GM23338 (cell line): ENCODE measurements at regions not wholly inside any gene's neighbourhood (a gene's known extent, or its start where the extent isn't known, plus 50 kb on each side); places are given as distances from the start of the nearest gene placed in this dataset.

Source experiments
- ATAC-seq: fragments of 200-7000 bp; cut with Tn5 transposase; 3 replicates; pipeline ENCODE4 v1.9.1; 2020
- DNase-seq: peaks from one replicate; pipeline ENCODE4 v3.0.0-alpha.2; 2015; ENCODE audit warnings: low spot score
- H2AFZ ChIP-seq: fragments of 200-600 bp; sonication (generic); 2 replicates; pipeline ENCODE4 v1.8.0; 2016; ENCODE audit warnings: antibody characterized with exemption, mild to moderate bottlenecking, moderate library complexity
- H3F3A ChIP-seq: fragments of 200-600 bp; sonication (generic); replicated peaks from 2 replicates; pipeline ENCODE4 v1.8.0; 2017; ENCODE audit warnings: antibody characterized with exemption, mixed run types, low read depth
- H3K27ac ChIP-seq: fragments of 200-600 bp; sonication (generic); 2 replicates; pipeline ENCODE4 v1.6.1; 2016; ENCODE audit warnings: low read depth
- H3K27me3 ChIP-seq: fragments of 200-600 bp; sonication (generic); 2 replicates; pipeline ENCODE4 v1.8.0; 2016; ENCODE audit warnings: mild to moderate bottlenecking, mixed run types, moderate library complexity; ENCODE audit not compliant: insufficient read depth
- H3K36me3 ChIP-seq: fragments of 200-600 bp; sonication (generic); 2 replicates; pipeline ENCODE4 v1.8.0; 2016; ENCODE audit warnings: mild to moderate bottlenecking; ENCODE audit not compliant: insufficient read depth
- H3K4me1 ChIP-seq: fragments of 200-600 bp; sonication (generic); 2 replicates; pipeline ENCODE4 v1.8.0; 2016; ENCODE audit warnings: mild to moderate bottlenecking, moderate library complexity; ENCODE audit not compliant: insufficient read depth
- H3K4me2 ChIP-seq: fragments of 200-600 bp; sonication (generic); 2 replicates; pipeline ENCODE4 v1.7.1; 2017; ENCODE audit warnings: mixed run types
- H3K4me3 ChIP-seq: fragments of 200-600 bp; sonication (generic); 2 replicates; pipeline ENCODE4 v1.6.1; 2016; ENCODE audit warnings: mixed run types
- H3K79me2 ChIP-seq: fragments of 200-600 bp; sonication (generic); replicated peaks from 2 replicates; pipeline ENCODE4 v1.8.0; 2017; ENCODE audit warnings: mild to moderate bottlenecking; ENCODE audit not compliant: insufficient read depth
- H3K9me2 ChIP-seq: fragments of 200-600 bp; sonication (generic); 2 replicates; pipeline ENCODE4 v1.8.0; 2017; ENCODE audit not compliant: insufficient read depth
- H4K20me1 ChIP-seq: fragments of 200-600 bp; sonication (generic); replicated peaks from 2 replicates; pipeline ENCODE4 v1.8.0; 2017; ENCODE audit warnings: mild to moderate bottlenecking; ENCODE audit not compliant: insufficient read depth
- H3K27ac Mint-ChIP-seq: 2 replicates; pipeline ENCODE4 v1.8.0; 2020; ENCODE audit warnings: inconsistent platforms, mild to moderate bottlenecking, moderate library complexity, mixed read lengths
- H3K27me3 Mint-ChIP-seq: 3 replicates; pipeline ENCODE4 v1.8.0; 2022; ENCODE audit warnings: low read depth, mild to moderate bottlenecking, moderate library complexity, mixed read lengths, inconsistent platforms; ENCODE audit not compliant: insufficient read depth, poor library complexity
- H3K36me3 Mint-ChIP-seq: 3 replicates; pipeline ENCODE4 v1.8.0; 2021; ENCODE audit warnings: low read depth, mild to moderate bottlenecking, inconsistent platforms, moderate library complexity, mixed read lengths
- H3K4me1 Mint-ChIP-seq: 3 replicates; pipeline ENCODE4 v1.8.0; 2020; ENCODE audit warnings: mild to moderate bottlenecking, inconsistent platforms, mixed read lengths
- H3K4me3 Mint-ChIP-seq: 3 replicates; pipeline ENCODE4 v1.8.0; 2021; ENCODE audit warnings: moderate library complexity, mild to moderate bottlenecking, inconsistent platforms, mixed read lengths
- H3K9me3 Mint-ChIP-seq: 3 replicates; pipeline ENCODE4 v1.8.0; 2020; ENCODE audit warnings: moderate library complexity, mild to moderate bottlenecking, inconsistent platforms, mixed read lengths
- CREB1 ChIP-seq: fragments of 250-450 bp; sonication (Bioruptor Pico); IDR thresholded peaks from 2 replicates; pipeline ENCODE4 v1.5.0; 2020; ENCODE audit warnings: low read depth, mild to moderate bottlenecking, moderate library complexity
- CTCF ChIP-seq, 2 experiments: fragments of 200-600 bp in 1 of 2; sonication (generic) in 1 of 2; conservative IDR thresholded peaks; 2 replicates each; pipeline versions ENCODE4 v1.5.1 to v1.6.1; 2016 to 2017; ENCODE audit warnings: antibody characterized with exemption in 2 of 2, low read depth in 2 of 2, mild to moderate bottlenecking in 2 of 2, moderate library complexity in 1 of 2
- ETS1 ChIP-seq: IDR thresholded peaks from 2 replicates; pipeline ENCODE4 v1.6.1; 2016; ENCODE audit warnings: antibody characterized with exemption
- EZH2 ChIP-seq: fragments of 200-600 bp; sonication (generic); IDR thresholded peaks from one replicate; pipeline ENCODE4 v1.8.0; 2017; ENCODE audit warnings: antibody characterized with exemption, mild to moderate bottlenecking, low read depth; ENCODE audit not compliant: unreplicated experiment
- EZH2phosphoT487 ChIP-seq: fragments of 200-600 bp; sonication (generic); IDR thresholded peaks from one replicate; pipeline ENCODE4 v1.8.1; 2018; ENCODE audit warnings: antibody characterized with exemption; ENCODE audit not compliant: unreplicated experiment
- JUNB ChIP-seq: IDR thresholded peaks from one replicate; pipeline ENCODE4 v1.6.1; 2016; ENCODE audit warnings: antibody characterized with exemption; ENCODE audit not compliant: unreplicated experiment
- NANOG ChIP-seq: IDR thresholded peaks from 2 replicates; pipeline ENCODE4 v1.6.1; 2016; ENCODE audit warnings: antibody characterized with exemption, borderline replicate concordance
- POLR2AphosphoS5 ChIP-seq: IDR thresholded peaks from 2 replicates; pipeline ENCODE4 v1.6.1; 2016; ENCODE audit warnings: antibody characterized with exemption, low read depth
- REST ChIP-seq: IDR thresholded peaks from one replicate; pipeline ENCODE4 v1.6.1; 2018; ENCODE audit warnings: antibody characterized with exemption; ENCODE audit not compliant: unreplicated experiment
- STAT1 ChIP-seq: IDR thresholded peaks from one replicate; pipeline ENCODE4 v1.6.1; 2016; ENCODE audit warnings: antibody characterized with exemption; ENCODE audit not compliant: unreplicated experiment
- ZNF114 ChIP-seq: fragments of 250-450 bp; sonication (Bioruptor Pico); IDR thresholded peaks from 2 replicates; pipeline ENCODE4 v1.5.0; 2020; ENCODE audit warnings: mild to moderate bottlenecking, moderate library complexity
- ZNF331 ChIP-seq: fragments of 250-450 bp; sonication (Bioruptor Pico); IDR thresholded peaks from 2 replicates; pipeline ENCODE4 v1.5.0; 2020; ENCODE audit warnings: low read depth, mild to moderate bottlenecking, moderate library complexity
- TF ChIP-seq, protein P1 (sequence below): fragments of 250-450 bp; sonication (Bioruptor Pico); IDR thresholded peaks from 2 replicates; pipeline ENCODE4 v1.5.0; 2020; ENCODE audit warnings: mild to moderate bottlenecking, moderate library complexity

- Histone ChIP-seq H3K4me3 (no peak overlapping the region), H3F3A (no peaks in the 10 kb centered on the region), H4K20me1 (no peaks in the 10 kb centered on the region), H3K79me2 (no peaks in the 10 kb centered on the region), H3K4me1 (no peaks in the 10 kb centered on the region; the same call in 1 of the 2 replicates), H3K27me3 (no peaks in the 10 kb centered on the region), H3K27ac (no peak overlapping the region), H3K36me3 (no peaks in the 10 kb centered on the region), H2AFZ (no peak overlapping the region), H3K9me2 (no peaks in the 10 kb centered on the region), H3K4me2 (no peak overlapping the region)
- DNase-seq = no peak
- Mint-ChIP-seq H3K4me3 (no peak overlapping the region), H3K9me3 (no peaks in the 10 kb centered on the region; the same call in 2 of the 3 replicates), H3K36me3 (no peaks in the 10 kb centered on the region), H3K27me3 (no peaks in the 10 kb centered on the region), H3K27ac (no peak overlapping the region), H3K4me1 (no peaks in the 10 kb centered on the region)
- TF ChIP-seq EZH2phosphoT487 (no peak), JUNB (no peak), STAT1 (no peak), ZNF331 (CRISPR knock-in tag) (no peak), ZNF114 (CRISPR knock-in tag) (no peak), EZH2 (no peak), ETS1 (no peak), NANOG (no peak), REST (no peak), CREB1 (no peak), CTCF (conservative IDR thresholded peaks at IDR 0.05; ENCODE audit: low read depth in 2 of 2) (no peak), POLR2AphosphoS5 (no peak)
- TF ChIP-seq, protein P1, sequence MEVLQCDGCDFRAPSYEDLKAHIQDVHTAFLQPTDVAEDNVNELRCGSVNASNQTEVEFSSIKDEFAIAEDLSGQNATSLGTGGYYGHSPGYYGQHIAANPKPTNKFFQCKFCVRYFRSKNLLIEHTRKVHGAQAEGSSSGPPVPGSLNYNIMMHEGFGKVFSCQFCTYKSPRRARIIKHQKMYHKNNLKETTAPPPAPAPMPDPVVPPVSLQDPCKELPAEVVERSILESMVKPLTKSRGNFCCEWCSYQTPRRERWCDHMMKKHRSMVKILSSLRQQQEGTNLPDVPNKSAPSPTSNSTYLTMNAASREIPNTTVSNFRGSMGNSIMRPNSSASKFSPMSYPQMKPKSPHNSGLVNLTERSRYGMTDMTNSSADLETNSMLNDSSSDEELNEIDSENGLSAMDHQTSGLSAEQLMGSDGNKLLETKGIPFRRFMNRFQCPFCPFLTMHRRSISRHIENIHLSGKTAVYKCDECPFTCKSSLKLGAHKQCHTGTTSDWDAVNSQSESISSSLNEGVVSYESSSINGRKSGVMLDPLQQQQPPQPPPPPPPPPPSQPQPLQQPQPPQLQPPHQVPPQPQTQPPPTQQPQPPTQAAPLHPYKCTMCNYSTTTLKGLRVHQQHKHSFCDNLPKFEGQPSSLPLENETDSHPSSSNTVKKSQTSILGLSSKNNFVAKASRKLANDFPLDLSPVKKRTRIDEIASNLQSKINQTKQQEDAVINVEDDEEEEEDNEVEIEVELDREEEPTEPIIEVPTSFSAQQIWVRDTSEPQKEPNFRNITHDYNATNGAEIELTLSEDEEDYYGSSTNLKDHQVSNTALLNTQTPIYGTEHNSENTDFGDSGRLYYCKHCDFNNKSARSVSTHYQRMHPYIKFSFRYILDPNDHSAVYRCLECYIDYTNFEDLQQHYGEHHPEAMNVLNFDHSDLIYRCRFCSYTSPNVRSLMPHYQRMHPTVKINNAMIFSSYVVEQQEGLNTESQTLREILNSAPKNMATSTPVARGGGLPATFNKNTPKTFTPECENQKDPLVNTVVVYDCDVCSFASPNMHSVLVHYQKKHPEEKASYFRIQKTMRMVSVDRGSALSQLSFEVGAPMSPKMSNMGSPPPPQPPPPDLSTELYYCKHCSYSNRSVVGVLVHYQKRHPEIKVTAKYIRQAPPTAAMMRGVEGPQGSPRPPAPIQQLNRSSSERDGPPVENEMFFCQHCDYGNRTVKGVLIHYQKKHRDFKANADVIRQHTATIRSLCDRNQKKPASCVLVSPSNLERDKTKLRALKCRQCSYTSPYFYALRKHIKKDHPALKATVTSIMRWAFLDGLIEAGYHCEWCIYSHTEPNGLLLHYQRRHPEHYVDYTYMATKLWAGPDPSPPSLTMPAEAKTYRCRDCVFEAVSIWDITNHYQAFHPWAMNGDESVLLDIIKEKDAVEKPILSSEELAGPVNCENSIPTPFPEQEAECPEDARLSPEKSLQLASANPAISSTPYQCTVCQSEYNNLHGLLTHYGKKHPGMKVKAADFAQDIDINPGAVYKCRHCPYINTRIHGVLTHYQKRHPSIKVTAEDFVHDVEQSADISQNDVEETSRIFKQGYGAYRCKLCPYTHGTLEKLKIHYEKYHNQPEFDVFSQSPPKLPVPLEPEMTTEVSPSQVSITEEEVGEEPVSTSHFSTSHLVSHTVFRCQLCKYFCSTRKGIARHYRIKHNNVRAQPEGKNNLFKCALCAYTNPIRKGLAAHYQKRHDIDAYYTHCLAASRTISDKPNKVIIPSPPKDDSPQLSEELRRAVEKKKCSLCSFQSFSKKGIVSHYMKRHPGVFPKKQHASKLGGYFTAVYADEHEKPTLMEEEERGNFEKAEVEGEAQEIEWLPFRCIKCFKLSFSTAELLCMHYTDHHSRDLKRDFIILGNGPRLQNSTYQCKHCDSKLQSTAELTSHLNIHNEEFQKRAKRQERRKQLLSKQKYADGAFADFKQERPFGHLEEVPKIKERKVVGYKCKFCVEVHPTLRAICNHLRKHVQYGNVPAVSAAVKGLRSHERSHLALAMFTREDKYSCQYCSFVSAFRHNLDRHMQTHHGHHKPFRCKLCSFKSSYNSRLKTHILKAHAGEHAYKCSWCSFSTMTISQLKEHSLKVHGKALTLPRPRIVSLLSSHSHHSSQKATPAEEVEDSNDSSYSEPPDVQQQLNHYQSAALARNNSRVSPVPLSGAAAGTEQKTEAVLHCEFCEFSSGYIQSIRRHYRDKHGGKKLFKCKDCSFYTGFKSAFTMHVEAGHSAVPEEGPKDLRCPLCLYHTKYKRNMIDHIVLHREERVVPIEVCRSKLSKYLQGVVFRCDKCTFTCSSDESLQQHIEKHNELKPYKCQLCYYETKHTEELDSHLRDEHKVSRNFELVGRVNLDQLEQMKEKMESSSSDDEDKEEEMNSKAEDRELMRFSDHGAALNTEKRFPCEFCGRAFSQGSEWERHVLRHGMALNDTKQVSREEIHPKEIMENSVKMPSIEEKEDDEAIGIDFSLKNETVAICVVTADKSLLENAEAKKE (CRISPR knock-in tag) = no peak
- ATAC-seq = no peak
These were observed 200.9 kb upstream of the RIOK2 start for GRCh38 chr5:97383996-97384395.
